ENCODE measurements at regions not wholly inside any gene's neighbourhood (a gene's known extent, or its start where the extent isn't known, plus 50 kb on each side); places are given as distances from the start of the nearest gene placed in this dataset.

GRCh38 chr4:115906428-115906827, 793.0 kb upstream of the NDST4 start:
- no peak for TF ChIP-seq CTCF (IDR thresholded peaks at IDR 0.05)
- H3K27ac ChIP-seq: no peak overlapping the region
- H3K4me3 ChIP-seq: no peak overlapping the region
- DNase-seq (ENCODE audit: low spot score): no peak

- TF ChIP-seq CTCF (IDR thresholded peaks at IDR 0.05): no peak
- no peak overlapping the region for H3K4me3 ChIP-seq
- DNase-seq (ENCODE audit: low spot score): no peak
Observed at GRCh38 chr4:115883847-115884246, 770.4 kb upstream of the NDST4 start.

GRCh38 chr4:115883231-115883630, 769.8 kb upstream of the NDST4 start:
- no peak for DNase-seq (ENCODE audit: low spot score)
- no peak for TF ChIP-seq CTCF (IDR thresholded peaks at IDR 0.05)
- Histone ChIP-seq H3K4me3 (no peak overlapping the region), H3K27ac (no peak overlapping the region)

More at GRCh38 chr4:115883847-115884246, 770.4 kb upstream of the NDST4 start:
- H3K27ac ChIP-seq: no peak overlapping the region

- H3K27ac ChIP-seq: no peak overlapping the region
- no peak overlapping the region for H3K4me3 ChIP-seq
- no peak for TF ChIP-seq CTCF (IDR thresholded peaks at IDR 0.05)
- DNase-seq (ENCODE audit: low spot score): no peak
Observed at GRCh38 chr4:115873048-115873447, 759.6 kb upstream of the NDST4 start.

- no peak for DNase-seq (ENCODE audit: low spot score)
- H3K27ac ChIP-seq: no peak overlapping the region
- no peak overlapping the region for H3K4me3 ChIP-seq
- no peak for TF ChIP-seq CTCF (IDR thresholded peaks at IDR 0.05)
Observed at GRCh38 chr4:115871596-115871995, 758.2 kb upstream of the NDST4 start.

- no peak for DNase-seq (ENCODE audit: low spot score)
- Histone ChIP-seq H3K27ac (no peak overlapping the region), H3K4me3 (no peak overlapping the region)
- TF ChIP-seq CTCF (IDR thresholded peaks at IDR 0.05): no peak
Observed at GRCh38 chr4:115866364-115866896, 753.0 kb upstream of the NDST4 start.

- Histone ChIP-seq H3K27ac (no peak overlapping the region), H3K4me3 (no peak overlapping the region)
- DNase-seq (ENCODE audit: low spot score): no peak
- TF ChIP-seq CTCF (IDR thresholded peaks at IDR 0.05): no peak
Observed at GRCh38 chr4:115865736-115866135, 752.3 kb upstream of the NDST4 start.
